ENCODE measurements at regions not wholly inside any gene's neighbourhood (a gene's known extent, or its start where the extent isn't known, plus 50 kb on each side); places are given as distances from the start of the nearest gene placed in this dataset.
"Not testable (repeated sequence)": the region's sequence is repeated elsewhere in the genome, so short reads cannot be mapped to it uniquely, and the experiment has no call there.

- DNase-seq, result peak; percentile 83
These were observed 286.9 kb upstream of the USP25 start for GRCh38 chr21:15442743-15443469.

- no peak for DNase-seq
These were observed 286.1 kb upstream of the USP25 start for GRCh38 chr21:15443740-15444117.

- DNase-seq, result no peak
These were observed 285.4 kb upstream of the USP25 start for GRCh38 chr21:15444118-15444960.

DNA sequence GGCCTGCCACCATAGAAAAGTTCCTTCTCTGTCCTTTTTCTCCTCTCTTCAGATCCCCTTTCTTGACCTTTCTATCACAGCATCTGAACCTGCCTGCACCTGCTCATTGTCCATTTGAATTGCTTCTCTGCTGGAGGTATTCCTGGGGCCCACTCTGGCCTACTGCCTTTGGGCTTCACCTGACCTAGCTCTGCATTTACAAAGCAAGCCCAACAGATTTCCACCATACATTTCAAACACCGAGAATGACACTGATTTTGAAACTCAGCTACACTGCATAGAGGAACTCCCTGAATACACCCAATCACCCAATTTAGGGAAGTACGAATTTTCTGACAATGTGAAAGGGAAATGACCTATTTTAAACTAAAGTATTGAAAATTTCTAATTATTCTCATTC, 284.5 kb upstream of the USP25 start:
- peak; percentile 85 for DNase-seq

DNA sequence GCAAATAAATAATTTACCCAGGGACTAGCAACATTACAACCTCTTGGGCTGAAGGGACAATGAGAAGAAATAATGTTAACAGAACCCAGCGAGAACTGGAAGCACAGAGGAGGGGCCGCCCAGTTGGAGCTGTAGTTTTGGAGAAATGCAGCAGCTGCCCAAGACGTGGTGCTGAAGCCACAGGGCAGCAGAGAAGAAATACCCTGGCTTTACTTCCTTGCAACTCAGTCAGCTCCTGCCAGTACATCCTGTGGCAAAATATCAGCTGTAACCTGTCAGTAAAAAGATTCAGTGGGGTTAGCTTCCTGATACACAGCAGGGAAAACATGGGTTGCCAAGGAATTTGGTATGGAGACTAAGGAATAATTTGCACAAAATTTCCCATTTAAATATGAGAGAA, 283.6 kb upstream of the USP25 start:
- DNase-seq, result peak; percentile 38

- no peak for DNase-seq
These were observed 280.2 kb upstream of the USP25 start for GRCh38 chr21:15449556-15449955.

GRCh38 chr21:15453261-15453660, 276.5 kb upstream of the USP25 start:
- DNase-seq, result no peak

DNA sequence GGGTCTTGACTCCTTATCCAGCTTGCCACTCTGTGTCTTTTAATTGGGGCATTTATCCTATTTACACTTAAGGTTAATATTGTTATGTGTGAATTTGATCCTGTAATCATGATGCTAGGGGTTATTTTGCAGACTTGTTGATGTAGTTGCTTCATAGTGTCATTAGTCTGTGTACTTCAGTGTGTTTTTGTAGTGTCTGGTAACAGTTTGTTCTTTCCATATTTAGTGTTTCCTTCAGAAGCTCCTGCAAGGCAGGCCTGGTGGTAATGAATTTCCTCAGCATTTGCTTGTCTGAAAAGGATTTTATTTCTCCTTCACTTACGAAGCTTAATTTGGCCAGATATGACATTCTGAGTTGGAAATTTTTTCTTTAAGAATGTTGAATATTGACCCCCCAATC, 276.0 kb upstream of the USP25 start:
- not testable (repeated sequence) for DNase-seq

DNA sequence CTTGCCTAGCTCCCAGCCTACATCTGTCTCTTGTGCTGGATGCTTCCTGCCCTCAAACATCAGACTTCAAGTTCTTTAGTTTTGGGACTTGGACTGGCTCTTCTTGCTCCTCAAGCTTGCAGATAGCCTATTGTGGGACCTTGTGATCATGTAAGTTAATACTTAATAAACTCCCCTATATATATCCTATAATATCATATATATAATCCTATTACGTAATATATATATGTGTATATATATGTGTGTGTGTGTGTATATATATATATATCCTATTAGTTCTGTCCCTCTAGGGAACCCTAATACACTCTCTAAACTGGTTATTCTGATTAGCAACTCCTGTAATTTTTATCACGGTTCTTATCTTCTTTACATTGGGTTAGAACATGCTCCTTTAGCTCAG, 274.9 kb upstream of the USP25 start:
- DNase-seq, result not testable (repeated sequence)

DNA sequence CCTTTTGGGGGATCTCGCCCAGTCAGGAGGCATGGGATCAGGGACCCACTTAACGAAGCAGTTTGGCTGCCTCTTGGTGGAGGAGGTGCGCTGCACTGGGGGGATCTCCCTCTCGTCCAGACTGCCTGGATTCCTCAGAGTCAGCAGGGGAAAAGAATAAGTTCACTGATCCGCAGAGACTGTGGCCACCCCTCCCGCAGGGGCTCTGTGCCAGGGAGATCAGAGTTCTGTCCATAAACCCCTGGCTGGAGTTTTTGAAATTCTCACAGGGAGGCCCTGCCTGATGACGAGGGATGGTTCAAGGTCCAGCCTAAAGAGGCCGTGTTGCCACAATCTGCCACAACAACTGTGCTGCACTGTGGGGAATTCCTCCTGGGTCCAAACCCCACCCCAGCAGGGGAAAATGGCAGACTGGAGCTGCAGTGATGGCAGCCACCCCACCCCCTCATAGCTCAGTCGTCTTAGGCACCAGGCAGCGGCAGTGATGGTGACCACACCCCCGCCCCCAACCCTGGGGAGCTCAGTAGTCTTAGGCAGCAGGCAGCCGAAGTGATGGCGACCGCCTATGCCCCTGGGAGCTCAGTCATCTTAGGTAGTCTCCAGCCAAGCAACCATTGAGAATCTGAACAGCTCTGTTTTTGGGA, 273.8 kb upstream of the USP25 start:
- no peak for DNase-seq

GRCh38 chr21:15457965-15458364, 271.8 kb upstream of the USP25 start:
- no peak for DNase-seq

DNA sequence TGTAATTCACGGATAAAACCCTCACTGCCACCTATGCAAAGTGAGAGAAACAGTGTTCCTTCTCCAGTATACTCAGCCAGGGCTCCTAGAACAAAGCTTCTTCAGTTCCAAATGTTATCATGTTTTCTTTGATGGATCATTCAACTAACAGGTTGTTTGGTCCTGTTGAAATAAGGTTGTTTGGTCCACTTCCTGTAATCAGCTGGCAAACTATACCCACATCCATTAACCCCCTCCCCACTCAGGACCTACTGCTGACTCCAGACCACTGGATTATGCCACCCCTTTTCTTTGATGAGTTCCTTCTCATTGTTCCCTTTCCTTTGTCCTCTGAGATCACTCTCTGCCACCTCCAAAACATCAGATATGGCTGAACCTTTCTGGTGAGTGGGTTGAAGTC, 267.7 kb upstream of the USP25 start:
- DNase-seq, result no peak

GRCh38 chr21:15466329-15466728, 263.5 kb upstream of the USP25 start:
- DNase-seq, result no peak

GRCh38 chr21:15468368-15468767, 261.4 kb upstream of the USP25 start:
- no peak for DNase-seq

DNA sequence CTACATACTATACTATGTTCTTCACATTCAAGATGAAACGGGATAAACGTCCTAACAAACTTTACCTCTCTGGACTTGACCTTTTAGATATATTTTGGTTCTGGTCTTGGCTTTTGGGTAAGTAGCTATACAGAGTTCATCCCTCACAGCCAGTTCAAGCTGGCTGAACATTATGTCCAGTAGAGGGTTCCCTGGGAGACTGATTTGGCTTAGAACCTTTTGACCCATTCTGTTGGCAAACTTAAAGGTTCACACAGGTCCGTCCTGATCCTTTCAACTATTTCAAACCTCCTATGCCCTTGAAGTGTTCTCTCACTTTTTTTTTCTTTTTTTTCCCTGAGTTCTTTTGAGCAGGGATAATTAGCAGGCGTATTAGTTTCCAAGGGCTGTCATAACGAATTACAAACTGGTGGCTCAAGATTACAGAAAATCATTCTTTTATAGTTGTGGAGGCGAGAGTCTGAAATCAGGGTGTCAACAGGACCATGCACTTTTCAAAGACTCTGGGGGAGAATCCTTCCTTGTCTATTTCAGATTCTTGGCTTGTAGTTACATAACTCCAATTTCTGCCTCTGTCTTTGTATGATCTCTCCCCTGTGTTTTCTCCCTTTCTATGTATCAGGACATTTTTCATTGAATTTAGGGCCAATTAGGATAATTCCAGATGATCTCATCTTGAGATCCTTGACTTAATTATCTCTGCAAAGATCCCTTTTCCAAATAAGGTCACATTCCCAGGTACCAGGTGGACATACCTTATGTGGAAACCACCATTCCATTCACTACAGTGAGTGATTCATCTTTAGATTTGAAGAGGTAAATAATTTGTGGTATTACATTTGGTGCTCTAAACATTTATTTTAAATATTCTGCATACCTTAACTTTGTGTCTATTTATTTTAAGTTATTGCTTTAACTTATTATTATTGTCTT, 257.4 kb upstream of the USP25 start:
- DNase-seq, result no peak

DNA sequence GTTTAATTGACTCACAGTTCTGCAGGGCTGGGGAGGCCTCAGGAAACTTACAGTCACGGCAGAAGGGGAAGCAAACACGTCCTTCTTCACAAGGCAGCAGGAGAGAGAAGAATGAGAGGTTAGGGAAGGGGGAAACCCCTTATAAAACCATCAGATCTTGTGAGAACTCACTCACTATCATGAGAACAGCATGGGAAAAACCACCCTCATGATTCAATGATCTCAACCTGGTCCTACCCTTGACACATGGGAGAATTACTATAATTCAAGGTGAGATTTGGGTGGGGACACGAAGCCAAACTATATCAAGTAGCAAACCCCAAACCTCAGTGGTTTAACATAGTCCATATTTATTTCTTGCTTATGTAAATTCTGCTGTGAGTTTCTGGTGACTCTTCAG, 252.0 kb upstream of the USP25 start:
- peak; percentile 3 for DNase-seq

- DNase-seq, result no peak
These were observed 249.6 kb upstream of the USP25 start for GRCh38 chr21:15480160-15480559.

DNA sequence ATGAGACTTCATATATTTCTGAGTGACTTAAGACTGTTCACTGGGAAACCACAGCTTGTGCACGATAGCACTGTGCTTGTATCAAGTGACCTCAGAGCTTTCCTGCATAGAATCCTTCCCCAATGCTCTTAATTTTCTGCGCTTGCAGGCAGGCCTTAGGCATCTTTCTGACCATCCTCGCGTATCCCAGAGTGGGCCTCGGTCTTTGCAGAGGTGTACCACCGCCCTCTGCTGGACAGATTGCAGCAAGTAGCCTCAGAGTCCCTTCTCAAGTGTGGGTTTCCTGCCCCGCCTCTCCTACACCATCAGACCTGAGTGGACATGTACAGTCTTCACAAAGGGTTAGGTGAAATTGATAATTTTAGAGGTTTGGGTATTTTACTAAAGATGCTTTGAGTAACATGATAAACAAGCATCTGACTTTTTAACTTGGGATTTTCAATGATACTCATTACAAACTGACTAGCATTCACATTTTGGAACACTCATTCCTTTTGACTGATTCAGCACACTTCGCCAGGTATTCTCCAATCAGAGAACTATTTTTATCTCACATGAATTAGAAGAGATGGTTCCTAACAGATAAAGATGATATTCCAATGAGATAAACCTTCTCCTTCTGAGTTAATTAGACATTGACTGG, 246.5 kb upstream of the USP25 start:
- DNase-seq, result peak; percentile 86

DNA sequence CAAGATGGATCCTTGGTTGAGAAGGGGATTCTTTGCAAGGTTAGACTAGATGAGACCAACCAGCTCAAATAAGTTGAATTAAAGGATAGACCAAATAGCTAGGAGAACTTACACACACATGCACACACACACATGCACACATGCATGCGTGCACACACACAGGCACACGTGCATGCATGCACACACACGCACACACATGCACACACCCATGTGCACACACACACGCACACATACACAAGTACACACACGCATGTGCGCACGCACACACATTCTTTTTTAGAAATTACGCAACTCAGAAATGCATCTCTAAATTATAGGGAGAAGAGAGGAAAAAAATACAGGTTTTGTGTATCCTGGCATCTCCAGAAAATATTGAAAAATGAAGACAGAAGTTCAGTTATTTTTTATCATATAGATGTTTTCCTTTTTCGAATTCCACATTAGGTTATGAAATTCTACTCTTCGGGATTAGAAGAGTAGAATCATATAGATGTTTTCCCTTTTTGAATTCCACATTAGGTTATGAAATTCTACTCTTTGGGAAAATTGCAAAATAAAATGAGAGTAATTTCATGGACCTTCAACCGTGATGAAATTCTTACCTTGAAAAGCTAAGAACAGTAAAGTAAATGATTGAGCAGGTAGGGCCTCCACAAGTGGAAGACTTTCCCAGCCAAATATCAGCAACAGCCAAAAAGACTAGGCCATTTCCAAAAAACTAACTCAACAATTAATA, 243.2 kb upstream of the USP25 start:
- no peak for DNase-seq

DNA sequence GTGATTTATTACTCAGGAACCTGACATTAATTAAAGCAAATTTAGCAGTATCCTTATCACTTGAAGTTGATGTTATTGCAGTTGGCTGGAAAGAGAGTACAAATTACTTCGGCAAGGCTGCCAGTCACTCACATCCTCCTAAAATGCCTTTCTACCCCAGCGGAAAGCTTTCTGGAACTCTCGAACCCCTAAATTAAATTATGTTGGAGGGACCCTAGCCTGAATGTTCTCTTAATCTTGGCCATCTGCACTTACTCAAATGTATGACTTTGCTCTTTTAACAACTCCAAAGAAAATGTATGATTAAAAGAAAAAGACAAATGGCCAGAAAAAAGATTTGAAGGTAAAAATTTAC, 242.6 kb upstream of the USP25 start:
- DNase-seq, result no peak

DNA sequence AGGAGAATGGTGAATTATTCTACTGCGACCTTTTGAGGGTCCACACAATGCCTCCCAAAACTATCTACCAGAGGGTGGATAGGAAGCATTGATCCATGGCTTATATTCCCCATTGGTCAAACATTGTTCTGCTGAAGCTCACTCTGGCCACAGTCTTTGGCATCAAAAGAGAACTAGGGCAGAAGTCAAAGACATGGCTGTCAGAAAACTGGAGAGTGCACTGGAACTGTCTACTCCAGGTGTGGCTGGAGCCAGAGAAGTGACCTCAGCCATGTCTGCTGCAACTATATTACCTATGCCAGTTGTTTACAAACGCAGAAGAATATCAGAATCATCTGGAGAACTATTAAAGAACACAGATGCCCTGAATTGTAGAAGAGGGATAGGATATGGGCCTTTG, 238.7 kb upstream of the USP25 start:
- DNase-seq, result no peak

DNA sequence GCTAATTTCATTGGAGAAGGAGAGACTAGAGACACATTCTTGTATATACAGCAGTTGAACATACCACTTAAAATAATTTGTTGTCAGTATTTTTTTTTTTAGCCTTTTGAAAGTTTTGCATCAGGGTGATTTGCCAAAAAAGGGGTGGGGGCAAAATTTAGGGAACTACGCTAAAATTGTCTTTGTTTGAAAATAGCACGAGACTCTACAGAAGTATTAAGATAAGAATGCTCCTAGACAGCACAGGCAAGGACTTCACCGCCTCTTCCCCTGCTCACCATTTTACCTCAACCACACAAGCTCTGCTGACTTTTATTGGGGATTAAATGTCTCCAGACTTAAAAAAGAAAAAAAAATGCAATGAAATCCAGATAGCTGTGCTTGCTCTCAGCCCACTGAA, 236.1 kb upstream of the USP25 start:
- DNase-seq, result no peak

Measured in inflammatory macrophage treated with lipopolysaccharide for 4 hours (primary cell).